HCT116 (cell line): ENCODE measurements at regions not wholly inside any gene's neighbourhood (a gene's known extent, or its start where the extent isn't known, plus 50 kb on each side); places are given as distances from the start of the nearest gene placed in this dataset.

Experiments used
- ATAC-seq: fragments of 200-7000 bp; cut with Tn5 transposase; 2 replicates; pipeline ENCODE4 v1.9.1; 2020; ENCODE audit warnings: mild to moderate bottlenecking, moderate library complexity
- BruUV-seq: library from RNA; stranded (reverse); fragments of 400-500 nt; replicated peaks from 2 replicates; lab custom pipeline; 2021; lab: Mats Ljungman, UMichigan
- CTCF ChIA-PET: fragments of 300-600 bp; sonication (Branson Sonifier 250); formaldehyde crosslinking; loops from one replicate; lab custom pipeline; 2021; ENCODE audit warnings: antibody characterized with exemption; lab: Charles Lee
- POLR2A ChIA-PET: fragments of 300-600, 350-600 bp; sonication (Branson Sonifier 250); formaldehyde crosslinking; loops from one replicate; lab custom pipeline; 2021; ENCODE audit warnings: antibody characterized with exemption; lab: Charles Lee
- RAD21 ChIA-PET, 2 experiments: fragments of 300-600 bp; sonication (Branson Sonifier 250); formaldehyde crosslinking; loops; one replicate each; lab custom pipeline; 2023; ENCODE audit warnings: low total read pairs in 2 of 2; ENCODE audit not compliant: uncharacterized antibody in 2 of 2, unreplicated experiment in 2 of 2, low non-redundant PET in 1 of 2; lab: Charles Lee
- DNase-seq: peaks from one replicate; pipeline ENCODE4 v3.0.0-alpha.2; 2010; ENCODE audit warnings: low read depth, low spot score
- H2AFZ ChIP-seq: fragments of 200-600 bp; shearing (Covaris generic), sonication (generic); 2 replicates; pipeline ENCODE4 v1.6.1; 2017; ENCODE audit warnings: low read depth, mixed run types, mixed read lengths, antibody characterized with exemption, low read length; ENCODE audit not compliant: poor library complexity, severe bottlenecking
- H3K27ac ChIP-seq: 2 replicates; pipeline ENCODE4 v1.5.1; 2012; ENCODE audit warnings: low read depth, low read length
- H3K27me3 ChIP-seq: fragments of 200-600 bp; sonication (generic); 2 replicates; pipeline ENCODE4 v1.6.1; 2016; ENCODE audit warnings: mixed run types, low read length, mixed read lengths; ENCODE audit not compliant: insufficient read depth
- H3K36me3 ChIP-seq, 2 experiments: fragments of 200-500 bp in 1 of 2; fragments of 200-600 bp in 1 of 2; sonication (Bioruptor generic) in 1 of 2; sonication (generic) in 1 of 2; 2 replicates each; pipeline versions ENCODE4 v1.5.1 to v1.6.1; 2014 to 2016; ENCODE audit warnings: low read length in 2 of 2, inconsistent platforms in 1 of 2, mixed read lengths in 1 of 2, mixed run types in 1 of 2; ENCODE audit not compliant: insufficient read depth in 2 of 2, control insufficient read depth in 1 of 2
- H3K4me1 ChIP-seq, 2 experiments: fragments of 200-600 bp in 1 of 2; sonication (generic) in 1 of 2; 2 replicates each; pipeline versions ENCODE4 v1.5.1 to v1.6.1; 2012 to 2017; ENCODE audit warnings: low read length in 2 of 2, inconsistent platforms in 1 of 2, mild to moderate bottlenecking in 1 of 2, mixed read lengths in 1 of 2, mixed run types in 1 of 2, moderate library complexity in 1 of 2; ENCODE audit not compliant: insufficient read depth in 2 of 2, control insufficient read depth in 1 of 2
- H3K4me2 ChIP-seq: fragments of 200-600 bp; sonication (generic); 2 replicates; pipeline ENCODE4 v1.6.1; 2017; ENCODE audit warnings: mixed run types, low read length, mixed read lengths
- H3K4me3 ChIP-seq, 2 experiments: fragments of 200-600 bp in 1 of 2; sonication (generic) in 1 of 2; replicated peaks in 1 of 2; 2 replicates each; pipeline ENCODE4 v1.5.1; 2011 to 2016; ENCODE audit warnings: low read length in 2 of 2, control low read depth in 1 of 2, low read depth in 1 of 2, mild to moderate bottlenecking in 1 of 2, mixed read lengths in 1 of 2, mixed run types in 1 of 2
- H3K79me2 ChIP-seq: fragments of 200-600 bp; sonication (generic); 2 replicates; pipeline ENCODE4 v1.6.1; 2017; ENCODE audit warnings: mild to moderate bottlenecking, mixed run types, low read length, moderate library complexity, mixed read lengths; ENCODE audit not compliant: insufficient read depth
- H3K9ac ChIP-seq: fragments of 200-600 bp; sonication (generic); 2 replicates; pipeline ENCODE4 v1.6.1; 2016; ENCODE audit warnings: low read length, mixed read lengths
- H3K9me2 ChIP-seq: fragments of 200-600 bp; sonication (generic), shearing (Covaris generic); 2 replicates; pipeline ENCODE4 v1.6.1; 2017; ENCODE audit warnings: mixed run types, mild to moderate bottlenecking, moderate library complexity; ENCODE audit not compliant: insufficient read depth
- H3K9me3 ChIP-seq, 2 experiments: fragments of 200-500 bp in 1 of 2; fragments of 200-600 bp in 1 of 2; sonication (Bioruptor generic) in 1 of 2; sonication (generic) in 1 of 2; 2 replicates each; pipeline ENCODE4 v1.6.1; 2014 to 2017; ENCODE audit warnings: low read length in 2 of 2, mixed read lengths in 2 of 2, inconsistent platforms in 1 of 2, low read depth in 1 of 2, mild to moderate bottlenecking in 1 of 2, mixed run types in 1 of 2, moderate library complexity in 1 of 2; ENCODE audit not compliant: control insufficient read depth in 1 of 2, insufficient read depth in 1 of 2
- H4K20me1 ChIP-seq: fragments of 200-600 bp; sonication (generic), shearing (Covaris generic); 2 replicates; pipeline ENCODE4 v1.6.1; 2017; ENCODE audit warnings: mixed run types, mild to moderate bottlenecking, moderate library complexity; ENCODE audit not compliant: insufficient read depth
- CBX3 ChIP-seq: IDR thresholded peaks from 2 replicates; pipeline ENCODE4 v1.6.1; 2012; ENCODE audit warnings: low read depth
- CEBPB ChIP-seq: IDR thresholded peaks from 2 replicates; pipeline ENCODE4 v1.6.1; 2012; ENCODE audit warnings: low read depth
- CTCF ChIP-seq, 3 experiments: fragments of 200-600 bp in 1 of 3; sonication (generic) in 1 of 3; IDR thresholded peaks in 2 of 3; conservative IDR thresholded peaks in 1 of 3; 2 replicates each; pipeline ENCODE4 v1.5.1; 2012 to 2017; ENCODE audit warnings: low read depth in 2 of 3, low read length in 2 of 3, antibody characterized with exemption in 1 of 3, borderline replicate concordance in 1 of 3, control low read depth in 1 of 3, mild to moderate bottlenecking in 1 of 3, mixed read lengths in 1 of 3, mixed run types in 1 of 3, moderate library complexity in 1 of 3; ENCODE audit not compliant: insufficient read depth in 1 of 3
- EGR1 ChIP-seq: IDR thresholded peaks from 2 replicates; pipeline ENCODE4 v1.6.1; 2012; ENCODE audit warnings: low read depth
- ELF1 ChIP-seq: IDR thresholded peaks from 2 replicates; pipeline ENCODE4 v1.6.1; 2012; ENCODE audit warnings: low read depth, borderline replicate concordance
- EZH2phosphoT487 ChIP-seq: fragments of 200-600 bp; IDR thresholded peaks from 2 replicates; pipeline ENCODE4 v1.6.1; 2018; ENCODE audit warnings: antibody characterized with exemption, borderline replicate concordance
- FOSL1 ChIP-seq: IDR thresholded peaks from 2 replicates; pipeline ENCODE4 v1.6.1; 2012; ENCODE audit warnings: low read depth
- JUND ChIP-seq: IDR thresholded peaks from 2 replicates; pipeline ENCODE4 v1.6.1; 2012
- MAX ChIP-seq: IDR thresholded peaks from 2 replicates; pipeline ENCODE4 v1.6.1; 2012
- POLR2AphosphoS5 ChIP-seq: IDR thresholded peaks from 2 replicates; pipeline ENCODE4 v1.6.1; 2011; ENCODE audit warnings: mild to moderate bottlenecking, low read depth, low read length, moderate library complexity
- RAD21 ChIP-seq: IDR thresholded peaks from 2 replicates; pipeline ENCODE4 v1.6.1; 2012; ENCODE audit warnings: low read depth, mild to moderate bottlenecking
- SRF ChIP-seq: IDR thresholded peaks from 2 replicates; pipeline ENCODE4 v1.6.1; 2012; ENCODE audit warnings: low read depth
- TCF7L2 ChIP-seq: IDR thresholded peaks from 2 replicates; pipeline ENCODE4 v1.7.0; 2011; ENCODE audit warnings: borderline replicate concordance, inconsistent platforms; ENCODE audit not compliant: insufficient read depth, insufficient read length; ENCODE audit errors: extremely low read depth
- YY1 ChIP-seq: IDR thresholded peaks from 2 replicates; pipeline ENCODE4 v1.6.1; 2011; ENCODE audit warnings: low read length, low read depth, moderate library complexity, mild to moderate bottlenecking; ENCODE audit not compliant: insufficient replicate concordance; ENCODE audit errors: extremely low read depth
- ZBTB33 ChIP-seq: IDR thresholded peaks from 2 replicates; pipeline ENCODE4 v1.6.1; 2011; ENCODE audit warnings: mild to moderate bottlenecking, low read length, moderate library complexity; ENCODE audit not compliant: insufficient replicate concordance; ENCODE audit errors: extremely low read depth
- ZNF274 ChIP-seq: fragments of 200-500 bp; sonication (Bioruptor generic); IDR thresholded peaks from 2 replicates; pipeline ENCODE4 v1.6.1; 2014; ENCODE audit warnings: mild to moderate bottlenecking, low read depth, low read length, inconsistent platforms
- intact Hi-C: fragments of 100-400 bp; cut with micrococcal nuclease; formaldehyde crosslinking; loops from 2 replicates; pipeline ENCODE4 v1.10.0; 2022

GRCh38 chrX:40485102-40485826 lies 95.5 kb upstream of the ATP6AP2 start:
- BruUV-seq, result no TSS peak
- POLR2A ChIA-PET, result no interaction called here
- no peaks in the 10 kb centered on the region for H3K9me2 ChIP-seq
- DNase-seq (no peak), ATAC-seq (no peak)
- CTCF ChIA-PET, result no interaction called here
- H3K79me2 ChIP-seq, result no peaks in the 10 kb centered on the region
- H4K20me1 ChIP-seq, result no peaks in the 10 kb centered on the region
- H3K9me3 ChIP-seq, result no peaks in the 10 kb centered on the region
- no peak overlapping the region for H3K27ac ChIP-seq
- H3K27me3 ChIP-seq, result no peaks in the 10 kb centered on the region
- no peaks in the 10 kb centered on the region for H3K4me1 ChIP-seq
- no peak overlapping the region for H3K9ac ChIP-seq
- intact Hi-C loops, result no loop called here
- no peaks in the 10 kb centered on the region for H3K36me3 ChIP-seq
- no peak overlapping the region for H3K4me3 ChIP-seq
- H2AFZ ChIP-seq, result no peak overlapping the region
- RAD21 ChIA-PET, result no interaction called here
- H3K4me2 ChIP-seq, result no peak overlapping the region
- TF ChIP-seq CBX3, result no peak

- no peaks in the 10 kb centered on the region for H3K36me3 ChIP-seq
- ATAC-seq, result no peak
- no peaks in the 10 kb centered on the region for H3K9me3 ChIP-seq
- H3K27ac ChIP-seq, result no peak overlapping the region
- no peak overlapping the region for H3K4me2 ChIP-seq
- H3K4me1 ChIP-seq, result no peaks in the 10 kb centered on the region
- no peak overlapping the region for H2AFZ ChIP-seq
- H4K20me1 ChIP-seq, result no peaks in the 10 kb centered on the region
- ChIA-PET POLR2A (no interaction called here), CTCF (no interaction called here), RAD21 (no interaction called here)
- no peak for DNase-seq
- intact Hi-C loops, result no loop called here
- no peak overlapping the region for H3K9ac ChIP-seq
- H3K9me2 ChIP-seq, result no peaks in the 10 kb centered on the region
- H3K27me3 ChIP-seq, result no peaks in the 10 kb centered on the region
- H3K4me3 ChIP-seq, result no peak overlapping the region
- H3K79me2 ChIP-seq, result no peaks in the 10 kb centered on the region
- no TSS peak for BruUV-seq
- TF ChIP-seq CEBPB, result no peak
- no peak for TF ChIP-seq FOSL1
- no peak for TF ChIP-seq JUND
- no peak for TF ChIP-seq CTCF (IDR thresholded peaks at IDR 0.05 in 2 of 3, conservative IDR thresholded peaks at IDR 0.05 in 1 of 3; ENCODE audit: borderline replicate concordance in 1 of 3, insufficient read depth in 1 of 3, low read depth in 2 of 3, low read length in 2 of 3)
- TF ChIP-seq TCF7L2, result no peak
- TF ChIP-seq RAD21, result no peak
- no peak for TF ChIP-seq EZH2phosphoT487
- TF ChIP-seq YY1, result no peak
- TF ChIP-seq MAX, result no peak
- TF ChIP-seq ZBTB33, result no peak
- no peak for TF ChIP-seq ELF1
- no peak for TF ChIP-seq EGR1
- no peak for TF ChIP-seq ZNF274
- no peak for TF ChIP-seq POLR2AphosphoS5
- TF ChIP-seq SRF, result no peak
Observed at GRCh38 chrX:40484408-40485091, 96.2 kb upstream of the ATP6AP2 start.
